HG02642 (cell line): ENCODE measurements at regions not wholly inside any gene's neighbourhood (a gene's known extent, or its start where the extent isn't known, plus 50 kb on each side); places are given as distances from the start of the nearest gene placed in this dataset.
"Not testable (repeated sequence)": the region's sequence is repeated elsewhere in the genome, so short reads cannot be mapped to it uniquely, and the experiment has no call there.

Experiments used
- ATAC-seq: cut with Tn5 transposase; IDR thresholded peaks from one replicate; pipeline ENCODE4 v1.9.1; 2021; ENCODE audit warnings: mild to moderate bottlenecking; ENCODE audit not compliant: unreplicated experiment, poor library complexity

DNA sequence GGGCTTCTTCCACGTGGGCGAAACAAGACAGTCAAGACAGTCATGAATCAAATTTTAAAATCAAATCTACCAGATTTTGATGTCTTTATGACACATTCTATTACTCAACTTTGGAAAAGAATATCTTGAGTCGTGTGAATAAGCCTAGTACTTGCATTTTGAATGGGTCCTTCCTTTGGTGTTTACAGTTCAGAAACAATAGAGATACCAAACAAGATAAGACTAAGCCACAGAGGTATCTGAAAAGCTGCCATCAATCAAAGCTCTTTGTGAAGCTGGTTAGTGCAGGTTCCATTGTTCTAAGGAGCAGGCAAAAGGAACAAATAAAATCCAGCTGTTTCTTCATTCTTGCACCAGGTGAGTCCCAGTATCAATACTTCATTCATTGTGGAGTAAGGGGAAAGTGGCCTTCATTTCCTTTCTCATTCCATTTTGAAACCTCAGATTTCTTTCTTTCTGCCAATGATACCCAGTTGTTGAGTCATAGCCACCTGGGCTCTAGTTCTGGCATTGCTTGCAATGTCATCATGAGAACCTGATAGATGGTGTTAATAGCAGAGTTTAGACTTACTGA lies 151.7 kb upstream of the L3MBTL4 start:
- no peak for ATAC-seq

DNA sequence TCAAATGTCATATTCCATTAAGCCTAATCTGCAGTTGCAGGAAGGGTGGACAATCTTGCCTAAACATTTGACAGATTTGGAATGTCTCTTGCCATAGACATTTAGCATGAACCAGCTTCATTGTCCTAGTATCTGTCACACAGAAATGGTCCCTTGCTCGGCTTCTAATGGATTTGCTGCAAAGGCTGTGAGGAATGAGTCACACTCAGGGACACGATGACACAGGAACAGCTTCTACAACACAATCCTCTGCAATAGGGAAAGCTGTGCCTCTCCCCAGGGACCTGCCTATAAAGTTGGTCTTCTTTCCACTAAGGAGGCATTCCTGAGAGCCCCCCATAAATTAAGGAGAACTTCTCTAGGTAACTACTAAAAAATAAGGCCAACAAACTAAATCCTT lies 155.1 kb upstream of the L3MBTL4 start:
- no peak for ATAC-seq

DNA sequence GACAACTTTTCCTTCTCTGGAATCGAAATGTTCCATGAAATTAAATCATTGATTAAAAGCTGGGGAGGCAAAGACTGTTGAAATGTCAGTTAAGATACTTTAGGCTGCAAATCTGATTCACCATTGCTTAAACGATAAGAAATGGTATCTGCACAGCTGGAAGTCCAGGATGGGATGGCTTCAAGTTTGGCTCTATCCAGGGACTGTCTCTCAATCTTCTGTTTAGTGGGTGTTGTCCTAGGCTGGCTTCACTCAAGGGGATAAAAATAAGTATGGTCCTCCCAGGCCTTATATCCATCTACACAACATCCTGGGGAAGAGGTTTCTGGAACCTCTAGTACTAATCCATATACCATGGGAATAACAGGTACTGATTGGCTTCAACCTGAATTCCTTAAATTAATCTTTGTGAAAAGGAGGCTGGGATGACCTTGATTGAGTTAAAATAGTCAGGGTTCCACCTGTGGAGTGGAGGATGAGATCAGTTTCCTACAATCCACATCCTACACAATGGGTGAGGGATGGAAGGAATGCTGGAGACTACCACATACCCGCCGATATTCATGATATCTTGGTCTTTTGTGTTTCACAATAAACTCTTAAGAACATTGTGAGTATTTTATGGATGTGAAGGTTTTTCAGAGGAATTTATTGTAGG lies 156.0 kb upstream of the L3MBTL4 start:
- ATAC-seq = no peak

DNA sequence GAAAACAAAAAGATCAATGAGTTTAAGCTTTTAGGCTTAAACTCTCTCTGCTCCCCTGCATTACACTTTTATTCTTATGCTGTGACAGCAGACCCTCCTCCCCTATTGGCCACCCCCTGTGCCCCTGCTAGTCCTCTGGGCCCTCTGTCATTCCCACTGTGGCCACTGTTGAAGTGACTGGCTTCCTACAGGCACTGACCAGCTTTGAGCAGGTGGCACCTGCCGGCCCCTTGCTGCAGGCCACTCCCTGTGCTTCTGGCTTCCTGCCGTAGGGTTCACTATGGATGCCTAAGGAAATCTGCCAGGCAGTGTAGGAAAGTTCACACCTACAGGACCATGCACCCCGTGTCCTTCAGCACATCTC lies 156.5 kb upstream of the L3MBTL4 start:
- ATAC-seq = no peak

DNA sequence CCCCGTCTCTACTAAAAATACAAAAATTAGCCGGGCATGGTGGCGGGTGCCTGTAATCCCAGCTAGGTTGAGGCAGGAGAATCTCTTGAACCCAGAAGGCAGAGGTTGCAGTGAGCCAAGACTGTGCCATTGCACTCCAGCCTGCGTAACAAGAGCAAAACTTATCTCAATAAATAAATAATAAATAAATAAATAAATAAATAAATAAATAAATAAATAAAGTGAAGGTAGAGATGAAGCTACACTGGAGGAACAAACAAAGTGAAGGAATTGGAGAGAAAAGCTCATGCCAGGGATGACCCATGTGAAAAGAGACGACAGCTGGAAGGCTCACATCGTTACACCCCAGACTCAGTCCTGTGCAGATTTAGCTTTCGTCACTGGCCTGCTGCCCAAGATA lies 157.3 kb upstream of the ARHGAP28 start:
- not testable (repeated sequence) for ATAC-seq

DNA sequence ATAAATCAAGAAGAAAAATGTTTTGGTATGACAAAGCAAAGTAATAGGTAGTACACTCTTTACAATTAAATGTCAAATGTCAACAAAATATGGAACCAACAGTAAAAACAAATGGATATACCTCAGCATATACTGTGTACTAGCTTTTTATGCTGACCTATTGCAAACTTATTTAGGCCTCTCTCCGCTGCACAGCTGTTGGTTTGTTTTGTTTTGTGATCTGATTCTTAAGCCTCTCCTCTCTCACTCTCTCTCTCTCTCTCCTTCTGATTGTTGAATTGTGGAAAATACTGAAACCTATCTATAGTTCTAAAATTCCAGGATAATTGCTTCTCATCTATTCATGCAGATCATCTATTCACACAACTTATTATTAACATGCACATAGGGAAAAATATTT lies 154.9 kb upstream of the ARHGAP28 start:
- no peak for ATAC-seq

DNA sequence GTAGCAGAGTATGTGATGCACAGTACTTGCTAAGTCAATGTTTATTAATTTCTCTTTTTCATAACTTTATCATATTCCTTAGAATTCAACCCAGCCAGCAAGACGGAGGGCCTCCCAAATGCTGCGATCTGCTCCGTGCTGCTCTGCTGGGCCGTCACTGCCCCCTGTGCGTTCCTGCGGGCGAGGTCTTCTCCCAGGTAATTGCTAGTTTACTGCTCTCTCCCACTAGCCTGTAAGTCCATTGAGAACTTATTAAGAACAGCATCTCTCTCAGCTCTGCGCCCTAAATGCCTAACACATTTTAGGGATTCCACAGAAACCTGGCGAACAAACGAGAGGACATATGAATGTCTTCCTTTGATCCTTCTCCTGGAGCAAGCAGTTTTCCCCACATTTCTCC lies 153.6 kb upstream of the ARHGAP28 start:
- ATAC-seq = no peak

DNA sequence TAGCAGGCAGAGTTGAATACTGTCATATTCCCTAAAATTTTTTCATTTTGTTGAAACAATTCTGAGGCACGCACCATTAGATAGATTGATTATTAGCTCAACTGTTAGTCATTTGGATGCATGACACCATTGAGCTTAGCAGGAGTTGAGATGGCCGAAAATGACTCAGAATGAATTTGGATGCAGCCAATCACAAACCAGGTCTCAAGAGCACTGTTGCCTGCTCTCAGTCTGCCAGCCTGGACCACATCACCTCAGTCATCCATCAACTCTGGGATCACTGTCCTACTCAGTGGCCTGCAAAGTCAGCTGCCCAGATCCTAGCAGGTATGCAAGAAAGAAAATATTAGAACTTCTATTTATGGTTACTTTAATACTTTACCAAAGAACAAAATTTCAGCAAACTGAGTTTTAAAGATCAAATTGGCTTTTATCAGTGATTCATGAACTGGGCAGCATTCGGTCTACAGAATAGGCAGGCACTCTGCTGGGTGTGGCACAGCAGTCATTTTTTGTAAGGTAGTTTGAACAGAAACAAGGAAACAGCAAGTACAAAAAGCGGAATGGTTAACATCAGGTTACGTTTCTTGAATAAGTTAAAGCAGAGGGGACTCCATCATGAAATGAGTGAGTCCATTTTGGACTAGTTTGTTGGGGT lies 152.7 kb upstream of the ARHGAP28 start:
- no peak for ATAC-seq

DNA sequence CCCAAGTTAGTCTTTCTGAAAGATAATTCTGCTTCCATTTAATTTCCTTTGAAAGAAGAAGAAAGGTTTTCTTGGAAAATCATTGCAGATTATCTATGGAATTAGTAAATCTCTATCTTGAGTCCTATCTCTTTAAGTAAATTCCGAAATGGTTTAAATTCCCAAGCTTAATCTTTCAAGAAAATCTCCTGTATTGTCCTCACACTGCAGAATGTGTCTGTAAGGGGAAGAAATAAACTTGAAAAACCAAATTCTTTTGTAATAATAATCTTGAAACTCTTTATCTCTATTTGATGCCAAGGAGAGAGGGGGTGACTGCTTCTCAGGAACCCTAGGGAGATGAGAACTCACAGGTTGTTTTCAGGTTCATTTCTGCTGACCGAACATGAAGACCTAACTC lies 150.8 kb upstream of the ARHGAP28 start:
- ATAC-seq = no peak

DNA sequence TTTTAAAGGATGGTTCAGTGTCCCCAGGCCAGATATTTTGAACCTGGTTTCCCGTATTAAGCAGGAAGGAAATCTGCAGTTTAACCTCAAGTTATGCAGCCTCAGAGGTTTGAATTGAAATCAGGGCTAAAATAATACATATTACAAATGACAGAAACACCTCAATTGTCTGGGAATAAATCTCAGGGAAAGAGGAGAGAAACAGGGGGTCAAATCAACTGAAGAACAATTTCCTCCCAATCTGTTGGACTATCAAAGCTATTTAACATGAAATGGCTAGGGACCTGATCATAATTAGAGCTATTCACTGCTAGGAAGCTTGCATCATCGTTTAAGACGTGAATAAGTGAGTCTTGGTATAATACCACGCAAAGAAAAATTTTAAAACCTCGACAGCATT lies 150.0 kb upstream of the ARHGAP28 start:
- ATAC-seq = no peak

DNA sequence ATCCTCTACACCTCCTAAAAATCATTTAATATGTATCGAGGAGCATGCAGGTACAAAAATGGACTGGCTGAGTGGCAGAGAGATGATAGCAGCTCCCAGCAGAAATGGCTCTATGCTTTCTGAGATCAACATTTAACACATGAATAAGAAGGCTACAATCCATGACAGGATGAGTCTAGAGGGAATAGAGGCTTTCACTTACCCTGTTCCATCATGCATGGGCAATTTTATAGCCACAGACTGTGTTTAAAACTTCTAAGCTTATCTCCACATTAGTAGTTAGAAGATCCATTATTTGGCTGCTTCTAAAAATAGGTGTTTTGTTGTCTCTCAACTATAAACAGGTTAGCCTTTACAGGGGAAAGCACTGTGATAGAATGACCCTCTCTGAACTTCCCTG lies 149.1 kb upstream of the ARHGAP28 start:
- no peak for ATAC-seq

DNA sequence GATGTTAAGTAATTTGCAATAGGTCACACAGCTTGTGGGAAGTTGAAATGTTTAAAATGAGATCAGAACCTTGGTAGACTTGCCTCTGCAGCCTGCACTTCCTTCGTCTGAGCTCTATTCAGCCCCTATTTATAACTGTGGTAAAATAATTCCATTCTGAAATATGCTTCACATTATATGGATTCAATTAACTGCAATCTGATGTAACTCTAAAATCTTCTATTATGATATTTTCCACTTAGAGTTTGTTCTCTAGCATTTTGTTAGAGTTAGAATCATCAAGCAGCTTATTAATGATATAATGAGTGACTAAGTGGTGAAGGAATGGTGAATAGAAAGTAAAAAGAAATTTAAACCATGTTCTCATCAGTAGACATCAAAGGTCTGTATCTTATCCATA lies 139.6 kb upstream of the ARHGAP28 start:
- ATAC-seq = no peak

DNA sequence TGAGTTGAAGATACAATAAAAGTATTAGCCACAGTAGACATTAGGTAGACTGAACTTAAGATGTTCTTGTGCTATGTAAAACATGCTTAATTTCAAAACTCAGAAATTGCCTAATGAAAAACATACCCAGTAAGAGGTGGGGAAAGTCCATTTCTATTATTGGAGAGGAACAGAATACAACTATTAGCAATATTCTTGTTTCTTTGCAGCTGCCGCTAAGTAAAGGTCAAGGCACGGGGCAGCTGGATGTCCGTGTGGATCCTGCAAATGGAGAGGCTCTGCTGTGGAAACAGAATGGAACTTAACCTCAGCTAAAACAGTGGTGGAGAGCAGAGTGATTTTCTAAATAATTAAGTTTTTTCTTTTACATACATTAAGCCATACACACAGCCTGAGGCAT lies 139.2 kb upstream of the ARHGAP28 start:
- no peak for ATAC-seq

DNA sequence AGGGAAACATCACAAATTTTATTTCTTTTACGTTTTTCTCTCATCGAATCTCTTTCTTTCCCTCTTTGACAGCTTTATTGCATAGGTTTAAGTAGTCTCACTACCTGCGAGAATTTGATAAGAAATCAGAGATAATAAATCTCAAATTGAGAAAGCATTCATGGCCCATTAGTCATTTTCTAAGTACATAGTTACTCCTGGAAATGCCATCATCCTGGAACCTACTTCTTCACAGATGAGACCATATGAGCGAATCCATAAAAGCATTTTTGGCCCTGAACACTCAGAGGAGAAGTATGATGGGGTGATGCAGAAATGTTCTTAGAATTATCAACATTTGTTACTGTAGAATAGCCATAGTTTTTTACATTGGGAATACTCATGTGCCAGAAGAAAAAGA lies 138.0 kb upstream of the ARHGAP28 start:
- ATAC-seq = no peak

DNA sequence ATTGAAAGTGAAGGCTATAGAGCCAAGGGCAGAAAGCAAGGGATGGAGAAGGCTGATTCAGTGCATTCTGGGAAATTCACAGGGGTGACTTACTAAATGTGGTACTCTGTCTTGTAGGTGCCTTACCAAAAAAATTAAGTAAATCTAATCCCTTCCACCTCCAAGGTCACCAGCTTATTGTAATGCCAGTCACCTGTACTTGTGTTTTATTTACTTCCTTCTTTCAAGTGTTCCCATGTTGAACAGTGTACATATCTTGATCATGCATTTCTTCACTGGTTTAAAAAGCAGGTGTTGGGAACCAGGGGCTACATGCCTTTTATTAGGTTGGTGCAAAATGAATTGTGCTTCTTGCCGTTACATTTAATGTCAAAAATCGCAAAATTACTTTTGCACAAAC lies 137.0 kb upstream of the ARHGAP28 start:
- ATAC-seq = no peak

DNA sequence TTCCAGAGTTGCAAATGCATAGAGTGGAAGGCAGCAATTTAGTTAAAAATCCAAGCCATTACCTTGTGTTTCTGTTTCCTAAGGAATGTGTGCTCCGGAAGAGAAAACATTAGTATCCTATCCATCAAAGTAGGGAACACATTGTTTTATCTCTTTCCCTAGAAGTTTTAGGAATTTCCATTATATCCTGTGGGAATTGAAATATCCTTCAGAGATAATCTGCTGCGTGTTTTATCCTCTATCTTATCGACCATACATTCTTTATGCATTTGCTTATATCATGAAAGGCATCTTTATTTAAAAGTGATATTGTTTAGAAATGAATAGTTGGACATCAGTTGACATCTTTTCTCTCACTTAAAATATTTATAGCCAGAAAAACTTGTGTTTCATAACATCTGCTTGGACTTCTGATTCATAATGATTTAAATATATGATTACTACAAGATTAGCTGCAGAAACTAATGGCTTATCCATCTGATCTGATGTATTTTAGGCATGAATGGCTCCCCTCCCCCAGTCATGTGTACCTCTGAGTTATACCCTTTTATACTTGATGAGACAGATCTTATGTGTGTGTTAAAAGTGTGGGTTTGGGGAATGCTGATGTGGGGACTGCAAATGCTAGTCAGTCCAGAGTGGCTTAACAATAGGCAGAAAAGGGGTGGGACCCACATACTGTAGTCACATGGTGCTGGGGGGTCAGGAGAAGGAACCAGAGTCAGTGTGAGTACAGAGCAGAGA lies 136.2 kb upstream of the ARHGAP28 start:
- ATAC-seq = no peak

DNA sequence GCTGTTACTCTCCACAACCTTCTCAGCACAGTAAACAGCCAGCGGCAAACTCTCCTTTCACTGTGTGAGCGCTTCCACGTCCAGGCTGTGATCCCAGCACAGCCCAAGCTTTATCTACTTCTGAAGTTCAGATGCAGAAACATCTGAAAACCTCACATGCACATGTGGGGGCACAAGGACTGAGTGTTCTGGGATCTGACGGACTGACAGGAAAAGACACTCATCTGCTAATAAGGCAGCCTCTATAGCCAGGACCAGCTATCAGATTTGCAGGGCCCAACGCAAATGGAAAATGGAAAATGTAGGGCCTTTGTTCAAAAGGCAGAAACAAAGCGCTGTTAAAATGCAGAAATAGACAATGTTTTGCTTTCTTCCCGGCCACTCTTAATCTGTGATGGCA lies 133.8 kb upstream of the ARHGAP28 start:
- ATAC-seq = no peak

DNA sequence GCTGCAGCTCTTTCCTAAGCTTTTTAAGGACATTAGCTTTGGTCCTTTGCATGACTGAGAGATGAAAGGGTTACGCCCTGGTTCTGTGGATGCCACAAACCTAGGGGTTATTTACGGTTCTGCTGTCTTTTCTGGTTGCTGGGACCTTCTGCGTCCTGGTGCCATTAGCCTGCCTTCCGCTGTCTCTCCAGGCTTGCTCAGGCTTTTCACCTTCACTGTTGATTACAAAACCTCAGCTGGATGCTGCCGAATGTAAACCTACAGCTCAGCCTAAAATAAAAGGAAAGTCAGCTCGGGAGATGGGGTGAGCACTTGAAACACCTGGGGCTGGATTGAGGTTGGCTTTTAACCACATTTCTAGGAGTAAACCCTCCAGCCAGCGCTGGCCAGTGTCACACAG lies 130.9 kb upstream of the ARHGAP28 start:
- ATAC-seq = no peak

DNA sequence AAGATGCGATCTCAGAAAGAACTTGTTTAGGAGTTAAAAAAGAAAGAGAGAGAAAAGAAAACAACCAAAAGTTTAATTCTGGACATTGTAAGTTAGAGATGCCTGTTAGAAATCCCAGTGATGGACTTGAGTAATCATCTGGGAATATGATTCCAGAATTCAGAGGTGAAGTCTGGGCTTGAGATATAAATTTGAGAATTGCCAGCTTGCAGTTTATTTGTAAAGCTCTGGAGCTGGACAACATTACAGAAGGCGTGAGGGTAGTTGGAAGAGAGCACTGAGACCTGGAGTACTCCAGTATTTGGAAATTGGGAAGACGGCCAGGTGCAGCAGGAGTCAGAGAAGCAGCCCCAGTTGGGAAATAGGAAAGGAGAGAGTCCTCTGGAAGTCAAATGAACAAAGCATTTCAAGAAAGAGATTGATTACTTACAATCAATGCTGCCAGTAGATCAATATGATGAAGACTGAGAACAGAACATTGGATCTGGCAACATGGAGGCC lies 128.8 kb upstream of the ARHGAP28 start:
- ATAC-seq = no peak

DNA sequence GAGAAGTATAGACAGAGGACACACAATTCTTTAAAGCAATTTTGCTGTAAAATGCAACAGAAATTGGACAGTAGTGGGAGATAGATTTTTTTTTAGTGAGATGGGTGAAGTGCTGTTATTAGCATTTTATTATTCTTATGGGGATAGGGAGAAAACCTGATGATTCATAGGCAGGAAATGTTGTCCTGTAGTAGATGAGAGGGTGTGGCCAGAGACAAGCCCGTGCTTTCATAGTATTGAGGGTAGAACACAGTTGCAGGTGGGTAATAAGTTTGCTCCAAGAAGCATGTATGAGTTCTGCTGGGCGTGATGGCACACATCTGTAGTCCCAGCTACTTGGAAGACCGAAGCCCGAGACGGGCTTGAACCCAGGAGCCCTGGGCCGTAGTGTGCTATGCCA lies 128.3 kb upstream of the ARHGAP28 start:
- ATAC-seq = no peak

DNA sequence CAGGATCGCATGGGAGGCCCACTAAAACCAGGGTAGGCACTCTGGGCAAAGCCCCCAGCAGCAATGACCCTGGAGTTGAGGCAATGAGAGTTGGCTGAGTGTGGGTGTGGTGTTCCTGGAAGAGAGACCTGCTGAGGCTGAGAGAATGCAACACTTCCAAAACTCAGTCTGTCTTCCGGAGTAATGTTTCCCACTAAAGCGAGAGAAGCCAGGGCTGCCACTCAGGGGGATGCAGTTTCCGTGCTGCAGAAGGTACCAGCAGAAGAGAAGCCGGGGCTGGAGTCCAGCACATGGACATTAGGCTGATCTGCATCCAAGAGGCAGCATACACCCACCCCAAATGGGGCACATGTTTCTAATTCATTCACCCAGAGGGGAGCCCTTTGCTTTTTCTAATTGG lies 127.2 kb upstream of the ARHGAP28 start:
- ATAC-seq = no peak
